ENCODE measurements at regions not wholly inside any gene's neighbourhood (a gene's known extent, or its start where the extent isn't known, plus 50 kb on each side); places are given as distances from the start of the nearest gene placed in this dataset.

DNA sequence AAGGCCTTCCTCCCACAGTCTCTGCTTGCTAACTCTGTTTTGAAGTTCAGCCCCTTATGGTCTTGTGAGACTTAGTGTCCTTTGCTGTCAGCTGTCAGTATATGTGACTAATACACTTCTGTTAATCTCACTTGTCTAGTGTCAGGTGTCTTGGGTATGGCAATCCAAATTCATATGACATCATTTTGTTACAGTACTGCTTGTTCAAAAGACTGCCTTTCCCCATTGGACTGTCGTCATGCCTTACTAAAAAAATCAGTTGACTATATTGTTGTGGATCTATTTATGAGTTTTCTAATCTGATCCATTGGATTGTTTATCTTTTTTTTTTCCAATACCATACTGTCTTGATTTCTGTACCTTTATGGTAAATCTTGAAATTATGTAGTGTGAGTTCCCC, 611.4 kb upstream of the HS6ST1 start:
- ChIA-PET POLR2A (no interaction called here), CTCF (no interaction called here)
- H3K36me3 Mint-ChIP-seq, result peaks cover 0 to 4% (median 0%) of the 10 kb centered on the region in 5 donors
- Histone ChIP-seq H3K36me3 (ENCODE audit: control insufficient read depth in 2 of 3, insufficient read depth in 3 of 3, low read length in 3 of 3) (no peaks in the 10 kb centered on the region), H3K4me3 (ENCODE audit: low read length) (no peak overlapping the region), H3K27me3 (ENCODE audit: control insufficient read depth in 2 of 2, insufficient read depth in 2 of 2, low read length in 2 of 2) (no peaks in the 10 kb centered on the region), H3K4me1 (ENCODE audit: control insufficient read depth in 2 of 2, insufficient read depth in 2 of 2, low read length in 2 of 2) (no peaks in the 10 kb centered on the region), H3K9me3 (ENCODE audit: control insufficient read depth in 2 of 3, low read length in 3 of 3) (no peaks in the 10 kb centered on the region), H3K27ac (ENCODE audit: low read depth, low read length) (no peak overlapping the region)
- peaks cover 0 to 31% (median 0%) of the 10 kb centered on the region in 11 donors for H3K9me3 Mint-ChIP-seq
- intact Hi-C loops (cut with micrococcal nuclease), result no loop called here
- no peak for DNase-seq
- no peak overlapping the region for H3K27ac Mint-ChIP-seq
- H3K4me1 Mint-ChIP-seq, result no peaks in the 10 kb centered on the region
- H3K27me3 Mint-ChIP-seq, result peaks cover 0 to 5% (median 0%) of the 10 kb centered on the region in 5 donors
- no peak for ATAC-seq
- H3K4me3 Mint-ChIP-seq, result no peak overlapping the region

DNA sequence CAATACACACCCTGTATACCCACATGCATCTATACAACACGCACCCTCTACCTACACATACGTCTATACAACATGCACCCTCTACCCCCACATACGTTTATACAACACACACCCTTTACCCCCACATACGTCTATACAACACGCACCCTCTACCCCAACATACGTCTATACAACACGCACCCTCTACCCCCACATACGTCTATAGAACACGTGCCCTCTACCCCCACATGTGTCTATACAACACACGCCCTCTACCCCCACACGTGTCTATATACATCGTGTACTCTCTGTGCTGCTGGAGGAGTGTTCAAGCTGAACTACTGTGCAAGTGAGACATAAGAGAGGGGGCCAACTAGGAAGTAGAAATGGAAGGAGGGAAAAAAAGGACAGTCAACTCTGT, 621.7 kb upstream of the HS6ST1 start:
- Mint-ChIP-seq H3K27me3 (no peaks in the 10 kb centered on the region), H3K9me3 (peaks cover 0 to 9% (median 2%) of the 10 kb centered on the region in 11 donors), H3K27ac (no peak overlapping the region), H3K4me1 (no peaks in the 10 kb centered on the region), H3K4me3 (no peak overlapping the region), H3K36me3 (no peaks in the 10 kb centered on the region)
- Histone ChIP-seq H3K9me3 (ENCODE audit: control insufficient read depth in 2 of 3, low read length in 3 of 3) (no peaks in the 10 kb centered on the region), H3K36me3 (ENCODE audit: control insufficient read depth in 2 of 3, insufficient read depth in 3 of 3, low read length in 3 of 3) (no peaks in the 10 kb centered on the region), H3K4me1 (ENCODE audit: control insufficient read depth in 2 of 2, insufficient read depth in 2 of 2, low read length in 2 of 2) (no peaks in the 10 kb centered on the region), H3K27ac (ENCODE audit: low read depth, low read length) (no peak overlapping the region), H3K27me3 (ENCODE audit: control insufficient read depth in 2 of 2, insufficient read depth in 2 of 2, low read length in 2 of 2) (no peaks in the 10 kb centered on the region), H3K4me3 (ENCODE audit: low read length) (no peak overlapping the region)
- ATAC-seq (no peak), DNase-seq (no peak)
- intact Hi-C loops (cut with micrococcal nuclease), result no loop called here
- POLR2A ChIA-PET, result no interaction called here
- CTCF ChIA-PET, result no interaction called here

DNA sequence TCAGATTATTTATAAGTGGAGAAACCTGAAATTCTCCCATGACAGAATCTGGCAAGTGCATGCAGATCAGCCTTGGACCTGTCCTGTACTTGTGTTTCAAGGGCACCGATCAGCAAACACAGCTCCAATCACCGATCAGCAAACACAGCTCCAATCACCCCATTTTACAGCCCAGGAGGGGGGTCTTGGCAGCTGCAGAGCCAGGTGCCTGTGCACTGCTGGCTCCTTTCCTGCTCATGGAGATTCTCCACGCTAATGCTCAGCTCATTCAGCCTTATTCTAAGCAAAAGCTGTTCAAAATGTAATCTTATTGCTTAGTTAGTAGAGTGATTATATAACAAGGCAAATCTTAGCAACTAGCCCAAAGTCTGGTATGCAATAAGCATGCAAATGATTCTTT, 623.1 kb upstream of the HS6ST1 start:
- no peaks in the 10 kb centered on the region for H3K27me3 Mint-ChIP-seq
- no peaks in the 10 kb centered on the region for H3K4me1 Mint-ChIP-seq
- no peaks in the 10 kb centered on the region for H3K4me1 ChIP-seq (ENCODE audit: control insufficient read depth in 2 of 2, insufficient read depth in 2 of 2, low read length in 2 of 2)
- H3K9me3 Mint-ChIP-seq, result peaks cover 0 to 14% (median 5%) of the 10 kb centered on the region in 11 donors
- intact Hi-C loops (cut with micrococcal nuclease), result no loop called here
- no peaks in the 10 kb centered on the region for H3K9me3 ChIP-seq (ENCODE audit: control insufficient read depth in 2 of 3, low read length in 3 of 3)
- no peak for ATAC-seq
- H3K27ac ChIP-seq (ENCODE audit: low read depth, low read length), result no peak overlapping the region
- H3K36me3 Mint-ChIP-seq, result peaks cover 0 to 6% (median 0%) of the 10 kb centered on the region in 5 donors
- H3K27ac Mint-ChIP-seq, result no peak overlapping the region
- no peak overlapping the region for H3K4me3 Mint-ChIP-seq
- DNase-seq, result no peak
- H3K4me3 ChIP-seq (ENCODE audit: low read length), result no peak overlapping the region
- ChIA-PET POLR2A (no interaction called here), CTCF (no interaction called here)
- H3K36me3 ChIP-seq (ENCODE audit: control insufficient read depth in 2 of 3, insufficient read depth in 3 of 3, low read length in 3 of 3), result no peaks in the 10 kb centered on the region
- H3K27me3 ChIP-seq (ENCODE audit: control insufficient read depth in 2 of 2, insufficient read depth in 2 of 2, low read length in 2 of 2), result no peaks in the 10 kb centered on the region

DNA sequence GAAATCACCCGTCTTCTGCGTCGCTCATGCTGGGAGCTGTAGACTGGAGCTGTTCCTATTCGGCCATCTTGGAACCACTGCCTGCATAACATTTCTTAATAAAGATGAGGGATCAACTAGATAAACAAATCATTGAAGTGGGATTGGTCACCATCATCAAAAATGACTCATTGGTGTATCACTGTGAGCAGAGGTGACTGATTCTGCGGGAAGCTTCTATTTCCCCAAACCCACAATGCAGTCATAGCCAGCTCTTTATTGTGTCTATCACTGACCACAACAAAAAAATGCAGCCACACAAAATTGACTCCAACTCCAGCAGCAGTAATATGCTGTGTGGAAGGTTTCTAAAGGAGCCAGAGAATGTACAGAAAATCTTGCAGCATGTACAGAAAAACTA, 630.7 kb upstream of the HS6ST1 start:
- CTCF ChIA-PET, result interaction anchor here (0.9 kb wide), 1 partner anchor 12 kb away, joined by 3 read pairs; no protein-coding TSS in a partner anchor
- Histone ChIP-seq H3K4me1 (ENCODE audit: control insufficient read depth in 2 of 2, insufficient read depth in 2 of 2, low read length in 2 of 2) (no peaks in the 10 kb centered on the region), H3K36me3 (ENCODE audit: control insufficient read depth in 2 of 3, insufficient read depth in 3 of 3, low read length in 3 of 3) (no peaks in the 10 kb centered on the region), H3K9me3 (ENCODE audit: control insufficient read depth in 2 of 3, low read length in 3 of 3) (no peaks in the 10 kb centered on the region), H3K27ac (ENCODE audit: low read depth, low read length) (no peak overlapping the region), H3K27me3 (ENCODE audit: control insufficient read depth in 2 of 2, insufficient read depth in 2 of 2, low read length in 2 of 2) (no peaks in the 10 kb centered on the region), H3K4me3 (ENCODE audit: low read length) (no peak overlapping the region)
- H3K27ac Mint-ChIP-seq, result no peak overlapping the region
- DNase-seq, result no peak
- peaks cover 0 to 22% (median 11%) of the 10 kb centered on the region in 11 donors for H3K9me3 Mint-ChIP-seq
- H3K4me3 Mint-ChIP-seq, result no peak overlapping the region
- peaks cover 0 to 14% (median 0%) of the 10 kb centered on the region in 5 donors for H3K27me3 Mint-ChIP-seq
- POLR2A ChIA-PET, result no interaction called here
- H3K4me1 Mint-ChIP-seq, result no peaks in the 10 kb centered on the region
- intact Hi-C loops (cut with micrococcal nuclease), result no loop called here
- ATAC-seq, result no peak
- H3K36me3 Mint-ChIP-seq, result peaks cover 0 to 7% (median 0%) of the 10 kb centered on the region in 5 donors

DNA sequence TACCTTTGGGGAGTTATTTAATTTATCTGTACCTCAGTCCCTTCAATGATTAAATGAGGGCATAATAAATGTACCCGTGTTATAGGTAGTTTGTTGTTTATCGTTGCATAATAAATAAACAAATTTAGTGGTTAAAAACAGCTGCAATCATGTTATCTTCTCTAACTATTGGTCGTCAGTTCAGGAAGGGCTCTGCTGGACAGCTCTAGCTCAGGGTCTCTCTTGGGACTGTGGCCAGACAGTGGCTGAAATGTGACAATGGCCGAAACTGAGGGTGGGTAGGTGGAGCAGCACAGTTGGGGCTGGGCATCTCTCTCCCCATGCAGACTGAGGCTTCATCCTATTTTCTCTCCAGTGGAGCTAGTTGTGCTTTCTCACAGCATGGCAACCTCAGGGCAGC, 632.1 kb upstream of the HS6ST1 start:
- peaks cover 0 to 7% (median 0%) of the 10 kb centered on the region in 5 donors for H3K36me3 Mint-ChIP-seq
- ATAC-seq, result no peak
- Histone ChIP-seq H3K4me3 (ENCODE audit: low read length) (no peak overlapping the region), H3K36me3 (ENCODE audit: control insufficient read depth in 2 of 3, insufficient read depth in 3 of 3, low read length in 3 of 3) (no peaks in the 10 kb centered on the region), H3K9me3 (ENCODE audit: control insufficient read depth in 2 of 3, low read length in 3 of 3) (no peaks in the 10 kb centered on the region), H3K27me3 (ENCODE audit: control insufficient read depth in 2 of 2, insufficient read depth in 2 of 2, low read length in 2 of 2) (no peaks in the 10 kb centered on the region), H3K4me1 (ENCODE audit: control insufficient read depth in 2 of 2, insufficient read depth in 2 of 2, low read length in 2 of 2) (no peaks in the 10 kb centered on the region), H3K27ac (ENCODE audit: low read depth, low read length) (no peak overlapping the region)
- H3K27me3 Mint-ChIP-seq, result peaks cover 0 to 14% (median 0%) of the 10 kb centered on the region in 5 donors
- H3K4me3 Mint-ChIP-seq, result no peak overlapping the region
- ChIA-PET POLR2A (no interaction called here), CTCF (no interaction called here)
- no peaks in the 10 kb centered on the region for H3K4me1 Mint-ChIP-seq
- DNase-seq, result no peak
- no peak overlapping the region for H3K27ac Mint-ChIP-seq
- peaks cover 0 to 27% (median 8%) of the 10 kb centered on the region in 11 donors for H3K9me3 Mint-ChIP-seq
- intact Hi-C loops (cut with micrococcal nuclease), result no loop called here

DNA sequence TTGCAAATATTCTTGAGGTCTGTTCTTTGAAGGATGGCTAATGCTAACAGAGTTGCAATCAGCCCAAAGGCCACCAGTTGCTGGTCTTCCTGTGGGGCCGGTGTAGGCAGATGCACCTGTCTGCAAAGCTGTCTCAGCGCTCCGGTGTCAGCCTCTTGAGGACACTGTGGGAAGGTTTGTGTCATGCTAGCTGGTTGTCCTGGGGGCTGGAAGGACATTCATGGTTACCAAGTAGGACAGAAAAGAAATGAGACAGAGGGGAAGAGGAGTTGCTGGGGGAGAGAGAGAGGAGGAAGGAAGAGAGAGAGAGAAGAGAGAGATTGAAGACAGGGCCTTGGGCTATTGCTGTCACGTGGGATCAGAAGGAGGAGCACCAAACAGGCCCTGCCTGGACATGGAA, 639.6 kb upstream of the HS6ST1 start:
- intact Hi-C loops (cut with micrococcal nuclease), result no loop called here
- Mint-ChIP-seq H3K9me3 (peaks cover 4 to 30% (median 10%) of the 10 kb centered on the region in 11 donors), H3K4me3 (no peak overlapping the region), H3K27ac (no peak overlapping the region), H3K4me1 (no peaks in the 10 kb centered on the region), H3K27me3 (peaks cover 0 to 7% (median 0%) of the 10 kb centered on the region in 5 donors), H3K36me3 (peaks cover 0 to 7% (median 0%) of the 10 kb centered on the region in 5 donors)
- H3K27me3 ChIP-seq (ENCODE audit: control insufficient read depth in 2 of 2, insufficient read depth in 2 of 2, low read length in 2 of 2), result no peaks in the 10 kb centered on the region
- no peak overlapping the region for H3K4me3 ChIP-seq (ENCODE audit: low read length)
- H3K4me1 ChIP-seq (ENCODE audit: control insufficient read depth in 2 of 2, insufficient read depth in 2 of 2, low read length in 2 of 2), result no peaks in the 10 kb centered on the region
- H3K27ac ChIP-seq (ENCODE audit: low read depth, low read length), result no peak overlapping the region
- ChIA-PET POLR2A (no interaction called here), CTCF (no interaction called here)
- no peaks in the 10 kb centered on the region for H3K9me3 ChIP-seq (ENCODE audit: control insufficient read depth in 2 of 3, low read length in 3 of 3)
- DNase-seq (no peak), ATAC-seq (no peak)
- H3K36me3 ChIP-seq (ENCODE audit: control insufficient read depth in 2 of 3, insufficient read depth in 3 of 3, low read length in 3 of 3), result no peaks in the 10 kb centered on the region

DNA sequence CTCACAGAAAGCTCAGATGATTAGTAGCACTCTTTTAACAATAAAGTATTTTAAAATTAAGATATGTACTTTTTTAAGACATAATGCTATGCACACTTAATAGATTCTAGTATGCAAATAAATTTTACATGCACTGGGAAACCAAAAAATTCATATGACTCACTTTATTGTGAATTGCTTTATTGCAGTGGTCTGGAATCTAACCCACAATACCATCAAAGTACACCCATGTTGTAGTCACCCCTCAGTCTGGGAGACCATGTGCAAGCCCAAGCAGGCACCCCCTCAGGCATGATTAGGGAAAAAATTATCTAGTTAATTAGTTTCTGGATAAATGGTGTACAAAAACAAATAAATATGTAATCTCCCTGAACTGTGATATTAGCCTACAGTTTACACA, 649.0 kb upstream of the HS6ST1 start:
- DNase-seq (no peak), ATAC-seq (no peak)
- Mint-ChIP-seq H3K27ac (no peak overlapping the region), H3K4me3 (no peak overlapping the region), H3K9me3 (peaks cover 0 to 7% (median 0%) of the 10 kb centered on the region in 11 donors), H3K36me3 (peaks cover 0 to 5% (median 0%) of the 10 kb centered on the region in 5 donors), H3K27me3 (peaks cover 0 to 8% (median 0%) of the 10 kb centered on the region in 5 donors), H3K4me1 (peaks cover 0 to 4% (median 0%) of the 10 kb centered on the region in 7 donors)
- Histone ChIP-seq H3K27me3 (ENCODE audit: control insufficient read depth in 2 of 2, insufficient read depth in 2 of 2, low read length in 2 of 2) (no peaks in the 10 kb centered on the region), H3K27ac (ENCODE audit: low read depth, low read length) (no peak overlapping the region), H3K4me1 (ENCODE audit: control insufficient read depth in 2 of 2, insufficient read depth in 2 of 2, low read length in 2 of 2) (no peaks in the 10 kb centered on the region), H3K4me3 (ENCODE audit: low read length) (no peak overlapping the region), H3K9me3 (ENCODE audit: control insufficient read depth in 2 of 3, low read length in 3 of 3) (no peaks in the 10 kb centered on the region), H3K36me3 (ENCODE audit: control insufficient read depth in 2 of 3, insufficient read depth in 3 of 3, low read length in 3 of 3) (no peaks in the 10 kb centered on the region)
- POLR2A ChIA-PET, result no interaction called here
- CTCF ChIA-PET, result no interaction called here
- intact Hi-C loops (cut with micrococcal nuclease), result no loop called here

Data from naive thymus-derived CD4-positive, alpha-beta T cell (primary cell).